ENCODE measurements at regions not wholly inside any gene's neighbourhood (a gene's known extent, or its start where the extent isn't known, plus 50 kb on each side); places are given as distances from the start of the nearest gene placed in this dataset.

- Histone ChIP-seq H3K27ac (ENCODE audit: insufficient read length, low read depth, low read length) (no peak overlapping the region), H3K4me2 (ENCODE audit: insufficient read depth, insufficient read length, low read length) (no peak overlapping the region), H2BK12ac (ENCODE audit: insufficient read length, low read depth, low read length) (no peak overlapping the region), H2BK20ac (ENCODE audit: low read depth, low read length, poor library complexity, severe bottlenecking) (no peak overlapping the region), H2BK120ac (ENCODE audit: low read depth, low read length, poor library complexity, severe bottlenecking) (no peak overlapping the region), H4K91ac (ENCODE audit: insufficient read length, low read depth, low read length) (no peak overlapping the region), H3K14ac (ENCODE audit: insufficient read depth, low read length) (no peak overlapping the region), H3K79me2 (ENCODE audit: insufficient read depth, low read length) (no peaks in the 10 kb centered on the region), H4K5ac (ENCODE audit: insufficient read length, low read depth, low read length) (no peak overlapping the region), H4K8ac (replicated peaks; ENCODE audit: insufficient read length, low read depth, low read length) (no peak overlapping the region), H2AFZ (ENCODE audit: low read length) (no peak overlapping the region), H3K9ac (ENCODE audit: extremely low read depth, insufficient read length, low read length) (no peak overlapping the region), H4K20me1 (ENCODE audit: control insufficient read depth, insufficient read depth, insufficient read length) (no peaks in the 10 kb centered on the region), H3K79me1 (ENCODE audit: insufficient read depth, low read depth, low read length, poor library complexity, severe bottlenecking) (no peaks in the 10 kb centered on the region), H3K9me3 (ENCODE audit: control insufficient read depth, low read depth, low read length) (no peaks in the 10 kb centered on the region), H3K4me1 (ENCODE audit: insufficient read depth, low read length) (no peaks in the 10 kb centered on the region), H2BK5ac (ENCODE audit: insufficient read length, low read length) (no peak overlapping the region), H2BK15ac (ENCODE audit: low read depth, low read length) (no peak overlapping the region; the same call in 1 of the 2 replicates), H3K27me3 (ENCODE audit: insufficient read depth, low read length) (no peaks in the 10 kb centered on the region), H2AK5ac (ENCODE audit: insufficient read length, low read length) (no peak overlapping the region), H3K4ac (ENCODE audit: low read depth, low read length) (no peak overlapping the region), H3K18ac (ENCODE audit: insufficient read length, low read depth, low read length) (no peak overlapping the region), H3K56ac (ENCODE audit: insufficient read length, low read depth, low read length) (no peak overlapping the region), H3T11ph (ENCODE audit: low read length) (no peak overlapping the region), H3K23me2 (ENCODE audit: insufficient read length, low read depth, low read length, poor library complexity, severe bottlenecking) (no peaks in the 10 kb centered on the region), H3K23ac (ENCODE audit: insufficient read length, low read depth, low read length) (no peak overlapping the region)
- no peaks in the 10 kb centered on the region for H3K36me3 Mint-ChIP-seq (ENCODE audit: insufficient read depth in 1 of 3, low read depth in 3 of 3)
- H3K4me1 Mint-ChIP-seq = no peaks in the 10 kb centered on the region
- no peak overlapping the region for H3K4me3 Mint-ChIP-seq
- no peak for DNase-seq
- no peak for TF ChIP-seq CTCF (conservative IDR thresholded peaks at IDR 0.05)
- WGBS (ENCODE audit: extremely low coverage, insufficient read length, low lambda C conversion rate) = no CpG with 5 or more reads among the region's 2 CpGs
- H3K27ac Mint-ChIP-seq = no peak overlapping the region
- H3K9me3 Mint-ChIP-seq = no peaks in the 10 kb centered on the region
- H3K27me3 Mint-ChIP-seq (ENCODE audit: low read depth) = no peaks in the 10 kb centered on the region; the same call in 1 of the 2 replicates
Observed at GRCh38 chr10:62736168-62736546, 68.4 kb upstream of the ADO start.

Data from H9 (cell line).